IMR-90 (cell line): ENCODE measurements at regions not wholly inside any gene's neighbourhood (a gene's known extent, or its start where the extent isn't known, plus 50 kb on each side); places are given as distances from the start of the nearest gene placed in this dataset.

Experiments
- ATAC-seq: fragments of 200-7000 bp; cut with Tn5 transposase; 2 replicates; pipeline ENCODE4 v1.9.1; 2020; ENCODE audit warnings: low read depth, mild to moderate bottlenecking, moderate library complexity
- BruUV-seq: library from RNA; stranded (reverse); fragments of 400-500 nt; replicated peaks from 2 replicates; lab custom pipeline; 2021; lab: Mats Ljungman, UMichigan
- CTCF ChIA-PET: fragments of 300-600 bp; formaldehyde crosslinking; extraction: SDS; loops from one replicate; lab custom pipeline; 2021; ENCODE audit warnings: antibody characterized with exemption; lab: Yijun Ruan, JAX
- POLR2A ChIA-PET: fragments of 300-600 bp; sonication (Branson Sonifier 250); formaldehyde crosslinking; loops from one replicate; lab custom pipeline; 2022; ENCODE audit warnings: antibody characterized with exemption; ENCODE audit not compliant: unreplicated experiment; lab: Charles Lee
- DNase-seq: peaks from one replicate; pipeline ENCODE4 v3.0.0; 2013
- H2AFZ ChIP-seq: replicated peaks from 2 replicates; pipeline ENCODE3; 2013; ENCODE audit warnings: low read length, mild to moderate bottlenecking; ENCODE audit not compliant: poor library complexity
- H2AK5ac ChIP-seq: 2 replicates; pipeline ENCODE4 v1.6.1; 2013; ENCODE audit warnings: low read depth, low read length, inconsistent platforms
- H2AK9ac ChIP-seq: replicated peaks from 2 replicates; pipeline ENCODE3; 2013; ENCODE audit warnings: mild to moderate bottlenecking, low read depth, low read length, moderate library complexity; ENCODE audit not compliant: poor library complexity
- H2BK120ac ChIP-seq: 2 replicates; pipeline ENCODE4 v1.6.1; 2013; ENCODE audit warnings: low read depth, low read length, inconsistent platforms
- H2BK15ac ChIP-seq: 3 replicates; pipeline ENCODE4 v1.6.1; 2013; ENCODE audit warnings: low read depth, low read length, inconsistent platforms
- H2BK20ac ChIP-seq: 2 replicates; pipeline ENCODE4 v1.6.1; 2013; ENCODE audit warnings: low read depth, mild to moderate bottlenecking, inconsistent platforms, low read length, moderate library complexity
- H2BK5ac ChIP-seq: 2 replicates; pipeline ENCODE4 v1.6.1; 2013; ENCODE audit warnings: mild to moderate bottlenecking, low read depth, low read length, inconsistent platforms; ENCODE audit not compliant: poor library complexity, severe bottlenecking
- H3K14ac ChIP-seq: replicated peaks from 2 replicates; pipeline ENCODE4 v1.6.1; 2013; ENCODE audit warnings: low read depth, low read length, inconsistent platforms
- H3K18ac ChIP-seq: 2 replicates; pipeline ENCODE4 v1.6.1; 2013; ENCODE audit warnings: low read depth, low read length, control low read depth
- H3K23ac ChIP-seq: 2 replicates; pipeline ENCODE4 v1.6.1; 2013; ENCODE audit warnings: low read depth, low read length, inconsistent platforms
- H3K27ac ChIP-seq: 2 replicates; pipeline ENCODE4 v1.5.1; 2013; ENCODE audit warnings: mild to moderate bottlenecking, control low read depth, low read length; ENCODE audit not compliant: insufficient read depth
- H3K27me3 ChIP-seq: 2 replicates; pipeline ENCODE4 v1.6.1; 2013; ENCODE audit warnings: low read length; ENCODE audit not compliant: control insufficient read depth, insufficient read depth
- H3K36me3 ChIP-seq: 2 replicates; pipeline ENCODE4 v1.6.1; 2013; ENCODE audit warnings: low read length, mixed read lengths; ENCODE audit not compliant: control insufficient read depth, insufficient read depth
- H3K4ac ChIP-seq: 2 replicates; pipeline ENCODE4 v1.6.1; 2013; ENCODE audit warnings: low read depth, low read length, inconsistent platforms
- H3K4me1 ChIP-seq: 2 replicates; pipeline ENCODE4 v1.6.1; 2013; ENCODE audit warnings: low read length, mixed read lengths; ENCODE audit not compliant: control insufficient read depth, insufficient read depth
- H3K4me2 ChIP-seq: 2 replicates; pipeline ENCODE4 v1.6.1; 2013; ENCODE audit warnings: low read depth, mild to moderate bottlenecking, control low read depth, low read length, moderate library complexity
- H3K4me3 ChIP-seq: 2 replicates; pipeline ENCODE4 v1.5.1; 2013; ENCODE audit warnings: low read depth, mild to moderate bottlenecking, control low read depth, low read length, moderate library complexity; ENCODE audit not compliant: insufficient read depth
- H3K56ac ChIP-seq: 2 replicates; pipeline ENCODE4 v1.6.1; 2013; ENCODE audit warnings: low read length, inconsistent platforms; ENCODE audit not compliant: insufficient read depth; ENCODE audit errors: extremely low read depth
- H3K79me1 ChIP-seq, 2 experiments: 2 replicates each; pipeline ENCODE4 v1.6.1; 2013; ENCODE audit warnings: low read length in 2 of 2, inconsistent platforms in 1 of 2, low read depth in 1 of 2
- H3K9ac ChIP-seq: 2 replicates; pipeline ENCODE4 v1.6.1; 2013; ENCODE audit warnings: low read depth, low read length, control low read depth
- H3K9me1 ChIP-seq: 2 replicates; pipeline ENCODE4 v1.6.1; 2013; ENCODE audit warnings: low read length, inconsistent platforms; ENCODE audit not compliant: insufficient read depth
- H3K9me3 ChIP-seq: 2 replicates; pipeline ENCODE4 v1.6.1; 2013; ENCODE audit warnings: low read length; ENCODE audit not compliant: control insufficient read depth, insufficient read depth
- H4K20me1 ChIP-seq: 2 replicates; pipeline ENCODE4 v1.6.1; 2013; ENCODE audit warnings: low read length, inconsistent platforms; ENCODE audit not compliant: insufficient read depth
- H4K5ac ChIP-seq: 2 replicates; pipeline ENCODE4 v1.6.1; 2013; ENCODE audit warnings: mild to moderate bottlenecking, low read depth, low read length, control low read depth
- H4K8ac ChIP-seq, 2 experiments: 2 replicates each; pipeline ENCODE4 v1.6.1; 2013; ENCODE audit warnings: low read depth in 2 of 2, low read length in 2 of 2, control low read depth in 1 of 2, inconsistent platforms in 1 of 2
- H4K91ac ChIP-seq: 2 replicates; pipeline ENCODE4 v1.6.1; 2013; ENCODE audit warnings: low read depth, low read length, inconsistent platforms; ENCODE audit not compliant: insufficient read depth
- CEBPB ChIP-seq: IDR thresholded peaks from 2 replicates; pipeline ENCODE4 v1.6.1; 2012; ENCODE audit warnings: low read depth, low read length, improper control_type of control experiment
- CTCF ChIP-seq: conservative IDR thresholded peaks from 2 replicates; pipeline ENCODE4 v1.5.1; 2012; ENCODE audit warnings: mild to moderate bottlenecking, low read depth, low read length, improper control_type of control experiment
- ELK1 ChIP-seq: fragments of 150-350 bp; IDR thresholded peaks from 2 replicates; pipeline ENCODE4 v1.6.1; 2016; ENCODE audit warnings: low read depth, mild to moderate bottlenecking, low read length, moderate library complexity, borderline replicate concordance
- FOS ChIP-seq: fragments of 150-350 bp; IDR thresholded peaks from 2 replicates; pipeline ENCODE4 v1.6.1; 2016; ENCODE audit warnings: low read depth, low read length
- MAFK ChIP-seq: IDR thresholded peaks from 2 replicates; pipeline ENCODE4 v1.6.1; 2012; ENCODE audit warnings: low read depth, low read length, improper control_type of control experiment
- MAZ ChIP-seq: IDR thresholded peaks from 2 replicates; pipeline ENCODE4 v1.6.1; 2012; ENCODE audit warnings: low read depth, mild to moderate bottlenecking, low read length, improper control_type of control experiment, moderate library complexity, borderline replicate concordance
- POLR2A ChIP-seq: IDR thresholded peaks from 2 replicates; pipeline ENCODE4 v1.6.1; 2012; ENCODE audit warnings: mild to moderate bottlenecking, low read depth, low read length
- RCOR1 ChIP-seq: IDR thresholded peaks from 2 replicates; pipeline ENCODE4 v1.6.1; 2012; ENCODE audit warnings: mild to moderate bottlenecking, low read length, improper control_type of control experiment; ENCODE audit not compliant: insufficient replicate concordance
- RFX5 ChIP-seq: IDR thresholded peaks from 2 replicates; pipeline ENCODE4 v1.8.0; 2012; ENCODE audit warnings: low read depth, mild to moderate bottlenecking, low read length, moderate library complexity
- SMC3 ChIP-seq: fragments of 150-350 bp; IDR thresholded peaks from 2 replicates; pipeline ENCODE4 v1.6.1; 2016; ENCODE audit warnings: low read depth, mild to moderate bottlenecking, antibody characterized with exemption, low read length, moderate library complexity
- USF2 ChIP-seq: fragments of 150-350 bp; IDR thresholded peaks from 2 replicates; pipeline ENCODE4 v1.6.1; 2017; ENCODE audit warnings: mild to moderate bottlenecking, antibody characterized with exemption, low read length, low read depth
- WGBS, 2 experiments: methylation state at CpG; one replicate each; pipeline versions ENCODE4 v1.1.5 to v1.1.7; 2013; ENCODE audit warnings: missing lambda C conversion rate in 2 of 2; ENCODE audit not compliant: insufficient read length in 1 of 2; ENCODE audit errors: extremely low coverage in 2 of 2; 5-methylcytosine and 5-hydroxymethylcytosine counted together
- dilution Hi-C: fragments of 300-500 bp; cut with HindIII; formaldehyde crosslinking; loops from one replicate; pipeline ENCODE4 v1.14.3; 2018; ENCODE audit warnings: low sequenced_read_pairs; ENCODE audit not compliant: unreplicated experiment
- in situ Hi-C: fragments of 300-500 bp; cut with MboI; formaldehyde crosslinking; loops from 3 replicates; pipeline ENCODE4 v1.14.3; 2019; ENCODE audit warnings: low sequenced_read_pairs, inconsistent platforms, mixed read lengths
- intact Hi-C: fragments of 100-400 bp; cut with micrococcal nuclease; formaldehyde crosslinking; loops from 2 replicates; pipeline ENCODE4 v1.10.0; 2022

GRCh38 chr13:107551521-107551920, 663.8 kb downstream of the LIG4 start:
- in situ Hi-C loops, result no loop called here
- CTCF ChIA-PET, result no interaction called here

More at GRCh38 chr13:107551521-107551920, 663.8 kb downstream of the LIG4 start:
- Histone ChIP-seq H3K4ac (no peak overlapping the region), H2BK20ac (no peak overlapping the region), H4K91ac (no peak overlapping the region), H2AK5ac (no peak overlapping the region), H4K8ac (no peak overlapping the region), H4K20me1 (peaks cover 24% of the 10 kb centered on the region), H3K4me2 (no peak overlapping the region), H3K14ac (no peak overlapping the region), H3K4me1 (no peaks in the 10 kb centered on the region), H3K27ac (no peak overlapping the region), H2AK9ac (no peak overlapping the region), H3K36me3 (no peaks in the 10 kb centered on the region), H2BK5ac (no peak overlapping the region), H2BK15ac (no peak overlapping the region), H3K9me3 (no peaks in the 10 kb centered on the region), H3K4me3 (no peak overlapping the region), H3K18ac (no peak overlapping the region), H4K5ac (no peak overlapping the region), H2AFZ (no peak overlapping the region), H3K27me3 (no peaks in the 10 kb centered on the region), H2BK120ac (no peak overlapping the region), H3K79me1 (peaks cover 12 to 46% of the 10 kb centered on the region in 2 experiments; a peak in 3 of 4 replicates), H3K56ac (no peak overlapping the region), H3K23ac (no peak overlapping the region), H3K9ac (no peak overlapping the region), H3K9me1 (peaks cover 12% of the 10 kb centered on the region)
- DNase-seq, result no peak
- dilution Hi-C loops (no loop called here), intact Hi-C loops (loop anchor here (10.0 kb wide), 1 partner anchor 93 kb away; no protein-coding TSS in a partner anchor)
- TF ChIP-seq RCOR1, result no peak
- TF ChIP-seq CEBPB, result no peak
- no peak for TF ChIP-seq POLR2A
- TF ChIP-seq MAZ, result no peak
- no peak for TF ChIP-seq ELK1
- TF ChIP-seq FOS, result no peak
- no peak for TF ChIP-seq SMC3
- TF ChIP-seq CTCF, result no peak
- no peak for TF ChIP-seq RFX5
- TF ChIP-seq MAFK, result no peak
- no peak for TF ChIP-seq USF2
- POLR2A ChIA-PET, result no interaction called here
- WGBS, 2 experiments, result no CpG with 5 or more reads among the region's 2 CpGs
- BruUV-seq, result no TSS peak
- no peak for ATAC-seq
